ENCODE measurements at regions not wholly inside any gene's neighbourhood (a gene's known extent, or its start where the extent isn't known, plus 50 kb on each side); places are given as distances from the start of the nearest gene placed in this dataset.

DNA sequence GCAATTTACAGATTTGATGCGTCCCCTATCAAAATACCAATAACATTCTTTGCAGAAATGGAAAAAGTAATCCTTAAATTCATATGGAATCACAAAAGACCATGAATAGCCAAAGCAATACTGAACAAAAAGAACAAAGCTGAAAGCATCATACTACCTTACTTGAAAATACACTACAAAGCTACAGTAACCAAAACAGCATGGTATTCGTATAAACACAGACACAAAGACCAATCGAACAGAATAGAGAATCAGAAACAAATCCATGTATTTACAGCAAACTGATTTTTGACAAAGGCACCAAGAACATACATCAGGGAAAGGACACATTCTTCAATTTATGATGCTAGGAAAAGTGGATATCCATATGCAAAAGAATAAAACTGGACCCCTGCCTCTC lies 206.5 kb upstream of the PDE10A start:
- no peak for TF ChIP-seq EZH2 (IDR thresholded peaks at IDR 0.05)
- TF ChIP-seq POLR2AphosphoS5 (IDR thresholded peaks at IDR 0.05; ENCODE audit: borderline replicate concordance, low read depth, low read length) = no peak

All from SK-N-MC (cell line).